ENCODE measurements at regions not wholly inside any gene's neighbourhood (a gene's known extent, or its start where the extent isn't known, plus 50 kb on each side); places are given as distances from the start of the nearest gene placed in this dataset.

DNA sequence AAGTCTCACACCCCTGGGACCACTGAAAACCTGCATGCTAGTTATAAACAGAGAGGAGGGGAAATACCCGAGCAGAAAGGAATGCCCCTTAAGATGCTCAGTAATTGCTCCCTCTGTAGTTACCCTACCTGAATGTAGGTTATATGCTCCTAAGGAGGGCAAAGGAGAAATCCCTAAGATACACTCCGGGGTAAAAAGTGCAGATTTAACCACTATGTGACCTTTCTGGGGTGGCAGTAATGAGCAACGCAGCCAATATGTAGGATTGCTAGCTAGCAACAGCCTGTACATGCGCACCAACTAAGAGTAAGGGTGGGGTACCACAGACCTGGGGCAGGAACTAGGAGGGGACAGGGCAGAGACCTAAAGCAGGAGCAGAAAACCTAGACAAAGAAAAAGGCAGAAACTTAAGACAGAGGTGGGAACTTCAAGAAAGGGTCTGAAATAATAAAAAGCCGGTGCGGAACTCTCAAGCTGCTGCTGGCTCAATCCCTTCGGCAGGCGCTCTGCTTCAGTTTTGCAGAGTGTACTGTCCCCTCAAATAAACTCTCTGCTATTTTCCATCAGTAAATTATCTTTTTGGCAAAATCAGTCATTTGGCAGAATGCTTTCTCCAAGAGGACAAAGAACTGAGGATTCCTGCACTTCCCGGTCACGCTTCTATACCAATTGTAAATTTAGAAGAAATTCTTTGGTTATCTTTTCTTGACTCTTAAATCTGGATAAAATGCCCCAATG, 823.8 kb downstream of the CDH11 start:
- in situ Hi-C loops (cut with HindIII; ENCODE audit: low pct_unique_long_range_greater_than_20kb, low sequenced_read_pairs) = no loop called here
- POLR2A ChIA-PET = no interaction called here
- H3K36me3 ChIP-seq (ENCODE audit: control insufficient read depth, insufficient read depth, low read length) = no peaks in the 10 kb centered on the region

DNA sequence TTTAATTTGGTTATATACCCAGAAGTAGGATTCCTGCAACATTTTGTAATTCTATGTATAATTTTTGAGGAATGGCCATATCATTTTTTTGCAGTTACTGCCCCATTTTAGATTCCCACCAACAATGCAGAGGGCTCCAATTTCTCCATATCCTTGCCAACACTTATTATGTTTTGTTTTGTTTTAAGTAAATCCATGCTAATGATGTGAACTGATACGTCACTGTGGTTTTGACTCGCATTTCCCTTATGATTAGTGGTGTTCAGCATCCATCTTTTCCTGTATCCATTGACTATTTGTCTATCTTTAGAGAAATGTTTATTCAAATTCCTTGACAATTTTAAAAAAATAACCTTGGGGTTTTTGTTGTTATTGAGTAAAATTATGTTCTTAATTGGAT, 826.4 kb downstream of the CDH11 start:
- H3K9me3 ChIP-seq (ENCODE audit: control insufficient read depth, insufficient read depth, low read depth, low read length) = no peaks in the 10 kb centered on the region
- no peak overlapping the region for H3K27ac ChIP-seq (ENCODE audit: low read length)
- TF ChIP-seq, protein P1, sequence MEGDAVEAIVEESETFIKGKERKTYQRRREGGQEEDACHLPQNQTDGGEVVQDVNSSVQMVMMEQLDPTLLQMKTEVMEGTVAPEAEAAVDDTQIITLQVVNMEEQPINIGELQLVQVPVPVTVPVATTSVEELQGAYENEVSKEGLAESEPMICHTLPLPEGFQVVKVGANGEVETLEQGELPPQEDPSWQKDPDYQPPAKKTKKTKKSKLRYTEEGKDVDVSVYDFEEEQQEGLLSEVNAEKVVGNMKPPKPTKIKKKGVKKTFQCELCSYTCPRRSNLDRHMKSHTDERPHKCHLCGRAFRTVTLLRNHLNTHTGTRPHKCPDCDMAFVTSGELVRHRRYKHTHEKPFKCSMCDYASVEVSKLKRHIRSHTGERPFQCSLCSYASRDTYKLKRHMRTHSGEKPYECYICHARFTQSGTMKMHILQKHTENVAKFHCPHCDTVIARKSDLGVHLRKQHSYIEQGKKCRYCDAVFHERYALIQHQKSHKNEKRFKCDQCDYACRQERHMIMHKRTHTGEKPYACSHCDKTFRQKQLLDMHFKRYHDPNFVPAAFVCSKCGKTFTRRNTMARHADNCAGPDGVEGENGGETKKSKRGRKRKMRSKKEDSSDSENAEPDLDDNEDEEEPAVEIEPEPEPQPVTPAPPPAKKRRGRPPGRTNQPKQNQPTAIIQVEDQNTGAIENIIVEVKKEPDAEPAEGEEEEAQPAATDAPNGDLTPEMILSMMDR (IDR thresholded peaks at IDR 0.05) = no peak
- TF ChIP-seq, protein P2, sequence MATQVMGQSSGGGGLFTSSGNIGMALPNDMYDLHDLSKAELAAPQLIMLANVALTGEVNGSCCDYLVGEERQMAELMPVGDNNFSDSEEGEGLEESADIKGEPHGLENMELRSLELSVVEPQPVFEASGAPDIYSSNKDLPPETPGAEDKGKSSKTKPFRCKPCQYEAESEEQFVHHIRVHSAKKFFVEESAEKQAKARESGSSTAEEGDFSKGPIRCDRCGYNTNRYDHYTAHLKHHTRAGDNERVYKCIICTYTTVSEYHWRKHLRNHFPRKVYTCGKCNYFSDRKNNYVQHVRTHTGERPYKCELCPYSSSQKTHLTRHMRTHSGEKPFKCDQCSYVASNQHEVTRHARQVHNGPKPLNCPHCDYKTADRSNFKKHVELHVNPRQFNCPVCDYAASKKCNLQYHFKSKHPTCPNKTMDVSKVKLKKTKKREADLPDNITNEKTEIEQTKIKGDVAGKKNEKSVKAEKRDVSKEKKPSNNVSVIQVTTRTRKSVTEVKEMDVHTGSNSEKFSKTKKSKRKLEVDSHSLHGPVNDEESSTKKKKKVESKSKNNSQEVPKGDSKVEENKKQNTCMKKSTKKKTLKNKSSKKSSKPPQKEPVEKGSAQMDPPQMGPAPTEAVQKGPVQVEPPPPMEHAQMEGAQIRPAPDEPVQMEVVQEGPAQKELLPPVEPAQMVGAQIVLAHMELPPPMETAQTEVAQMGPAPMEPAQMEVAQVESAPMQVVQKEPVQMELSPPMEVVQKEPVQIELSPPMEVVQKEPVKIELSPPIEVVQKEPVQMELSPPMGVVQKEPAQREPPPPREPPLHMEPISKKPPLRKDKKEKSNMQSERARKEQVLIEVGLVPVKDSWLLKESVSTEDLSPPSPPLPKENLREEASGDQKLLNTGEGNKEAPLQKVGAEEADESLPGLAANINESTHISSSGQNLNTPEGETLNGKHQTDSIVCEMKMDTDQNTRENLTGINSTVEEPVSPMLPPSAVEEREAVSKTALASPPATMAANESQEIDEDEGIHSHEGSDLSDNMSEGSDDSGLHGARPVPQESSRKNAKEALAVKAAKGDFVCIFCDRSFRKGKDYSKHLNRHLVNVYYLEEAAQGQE (IDR thresholded peaks at IDR 0.05; ENCODE audit: insufficient read depth in 1 of 2, low read depth in 2 of 2, low read length in 1 of 2) = no peak
- TF ChIP-seq SIN3A (IDR thresholded peaks at IDR 0.05; ENCODE audit: borderline replicate concordance, insufficient read depth, low read depth, low read length) = no peak
- TF ChIP-seq POLR2AphosphoS5 (IDR thresholded peaks at IDR 0.05; ENCODE audit: low read depth, low read length) = no peak
- no peak for TF ChIP-seq TCF7L2 (IDR thresholded peaks at IDR 0.05; ENCODE audit: low read depth, low read length)
- intact Hi-C loops (cut with micrococcal nuclease; ENCODE audit: unreplicated experiment) = no loop called here
- POLR2A ChIA-PET = interaction anchor here (0.6 kb wide), 1 partner anchor 57 kb away, joined by 3 read pairs; no protein-coding TSS in a partner anchor
- no peaks in the 10 kb centered on the region for H3K36me3 ChIP-seq (ENCODE audit: control insufficient read depth, insufficient read depth, low read length)
- CTCF ChIA-PET = no interaction called here
- DNase-seq (ENCODE audit: low read depth, low spot score) = no peak
- H3K27me3 ChIP-seq (ENCODE audit: control insufficient read depth, insufficient read depth, low read length) = no peaks in the 10 kb centered on the region
- no TSS peak for BruUV-seq (replicated peaks)
- in situ Hi-C loops (cut with HindIII; ENCODE audit: low pct_unique_long_range_greater_than_20kb, low sequenced_read_pairs) = no loop called here
- H3K4me1 ChIP-seq (ENCODE audit: control insufficient read depth, insufficient read depth, low read length) = no peaks in the 10 kb centered on the region
- H3K4me3 ChIP-seq (ENCODE audit: low read depth in 2 of 2, low read length in 2 of 2) = no peak overlapping the region
- no peak for ATAC-seq

More for the DNA sequence above, 823.8 kb downstream of the CDH11 start:
- intact Hi-C loops (cut with micrococcal nuclease; ENCODE audit: unreplicated experiment) = no loop called here
- Histone ChIP-seq H3K27me3 (ENCODE audit: control insufficient read depth, insufficient read depth, low read length) (no peaks in the 10 kb centered on the region), H3K27ac (ENCODE audit: low read length) (no peak overlapping the region), H3K9me3 (ENCODE audit: control insufficient read depth, insufficient read depth, low read depth, low read length) (no peaks in the 10 kb centered on the region), H3K4me1 (ENCODE audit: control insufficient read depth, insufficient read depth, low read length) (no peaks in the 10 kb centered on the region), H3K4me3 (ENCODE audit: low read depth in 2 of 2, low read length in 2 of 2) (no peak overlapping the region)
- ATAC-seq (no peak), DNase-seq (ENCODE audit: low read depth, low spot score) (no peak)
- TF ChIP-seq, protein P1 (IDR thresholded peaks at IDR 0.05) = no peak
- TF ChIP-seq, protein P2 (IDR thresholded peaks at IDR 0.05; ENCODE audit: insufficient read depth in 1 of 2, low read depth in 2 of 2, low read length in 1 of 2) = no peak
- TF ChIP-seq TCF7L2 (IDR thresholded peaks at IDR 0.05; ENCODE audit: low read depth, low read length) (no peak), POLR2AphosphoS5 (IDR thresholded peaks at IDR 0.05; ENCODE audit: low read depth, low read length) (no peak), SIN3A (IDR thresholded peaks at IDR 0.05; ENCODE audit: borderline replicate concordance, insufficient read depth, low read depth, low read length) (no peak)
- CTCF ChIA-PET = no interaction called here
- no TSS peak for BruUV-seq (replicated peaks)
